GM23338 (cell line): ENCODE measurements at regions not wholly inside any gene's neighbourhood (a gene's known extent, or its start where the extent isn't known, plus 50 kb on each side); places are given as distances from the start of the nearest gene placed in this dataset.

Source experiments
- ATAC-seq: fragments of 200-7000 bp; cut with Tn5 transposase; 3 replicates; pipeline ENCODE4 v1.9.1; 2020
- DNase-seq: peaks from one replicate; pipeline ENCODE4 v3.0.0-alpha.2; 2015; ENCODE audit warnings: low spot score
- H2AFZ ChIP-seq: fragments of 200-600 bp; sonication (generic); 2 replicates; pipeline ENCODE4 v1.8.0; 2016; ENCODE audit warnings: antibody characterized with exemption, mild to moderate bottlenecking, moderate library complexity
- H3F3A ChIP-seq: fragments of 200-600 bp; sonication (generic); replicated peaks from 2 replicates; pipeline ENCODE4 v1.8.0; 2017; ENCODE audit warnings: antibody characterized with exemption, mixed run types, low read depth
- H3K27ac ChIP-seq: fragments of 200-600 bp; sonication (generic); 2 replicates; pipeline ENCODE4 v1.6.1; 2016; ENCODE audit warnings: low read depth
- H3K27me3 ChIP-seq: fragments of 200-600 bp; sonication (generic); 2 replicates; pipeline ENCODE4 v1.8.0; 2016; ENCODE audit warnings: mild to moderate bottlenecking, mixed run types, moderate library complexity; ENCODE audit not compliant: insufficient read depth
- H3K36me3 ChIP-seq: fragments of 200-600 bp; sonication (generic); 2 replicates; pipeline ENCODE4 v1.8.0; 2016; ENCODE audit warnings: mild to moderate bottlenecking; ENCODE audit not compliant: insufficient read depth
- H3K4me1 ChIP-seq: fragments of 200-600 bp; sonication (generic); 2 replicates; pipeline ENCODE4 v1.8.0; 2016; ENCODE audit warnings: mild to moderate bottlenecking, moderate library complexity; ENCODE audit not compliant: insufficient read depth
- H3K4me2 ChIP-seq: fragments of 200-600 bp; sonication (generic); 2 replicates; pipeline ENCODE4 v1.7.1; 2017; ENCODE audit warnings: mixed run types
- H3K4me3 ChIP-seq: fragments of 200-600 bp; sonication (generic); 2 replicates; pipeline ENCODE4 v1.6.1; 2016; ENCODE audit warnings: mixed run types
- H3K79me2 ChIP-seq: fragments of 200-600 bp; sonication (generic); replicated peaks from 2 replicates; pipeline ENCODE4 v1.8.0; 2017; ENCODE audit warnings: mild to moderate bottlenecking; ENCODE audit not compliant: insufficient read depth
- H3K9me2 ChIP-seq: fragments of 200-600 bp; sonication (generic); 2 replicates; pipeline ENCODE4 v1.8.0; 2017; ENCODE audit not compliant: insufficient read depth
- H4K20me1 ChIP-seq: fragments of 200-600 bp; sonication (generic); replicated peaks from 2 replicates; pipeline ENCODE4 v1.8.0; 2017; ENCODE audit warnings: mild to moderate bottlenecking; ENCODE audit not compliant: insufficient read depth
- H3K27ac Mint-ChIP-seq: 2 replicates; pipeline ENCODE4 v1.8.0; 2020; ENCODE audit warnings: inconsistent platforms, mild to moderate bottlenecking, moderate library complexity, mixed read lengths
- H3K27me3 Mint-ChIP-seq: 3 replicates; pipeline ENCODE4 v1.8.0; 2022; ENCODE audit warnings: low read depth, mild to moderate bottlenecking, moderate library complexity, mixed read lengths, inconsistent platforms; ENCODE audit not compliant: insufficient read depth, poor library complexity
- H3K36me3 Mint-ChIP-seq: 3 replicates; pipeline ENCODE4 v1.8.0; 2021; ENCODE audit warnings: low read depth, mild to moderate bottlenecking, inconsistent platforms, moderate library complexity, mixed read lengths
- H3K4me1 Mint-ChIP-seq: 3 replicates; pipeline ENCODE4 v1.8.0; 2020; ENCODE audit warnings: mild to moderate bottlenecking, inconsistent platforms, mixed read lengths
- H3K4me3 Mint-ChIP-seq: 3 replicates; pipeline ENCODE4 v1.8.0; 2021; ENCODE audit warnings: moderate library complexity, mild to moderate bottlenecking, inconsistent platforms, mixed read lengths
- H3K9me3 Mint-ChIP-seq: 3 replicates; pipeline ENCODE4 v1.8.0; 2020; ENCODE audit warnings: moderate library complexity, mild to moderate bottlenecking, inconsistent platforms, mixed read lengths
- CREB1 ChIP-seq: fragments of 250-450 bp; sonication (Bioruptor Pico); IDR thresholded peaks from 2 replicates; pipeline ENCODE4 v1.5.0; 2020; ENCODE audit warnings: low read depth, mild to moderate bottlenecking, moderate library complexity
- EZH2 ChIP-seq: fragments of 200-600 bp; sonication (generic); IDR thresholded peaks from one replicate; pipeline ENCODE4 v1.8.0; 2017; ENCODE audit warnings: antibody characterized with exemption, mild to moderate bottlenecking, low read depth; ENCODE audit not compliant: unreplicated experiment
- JUNB ChIP-seq: IDR thresholded peaks from one replicate; pipeline ENCODE4 v1.6.1; 2016; ENCODE audit warnings: antibody characterized with exemption; ENCODE audit not compliant: unreplicated experiment
- NANOG ChIP-seq: IDR thresholded peaks from 2 replicates; pipeline ENCODE4 v1.6.1; 2016; ENCODE audit warnings: antibody characterized with exemption, borderline replicate concordance
- POLR2AphosphoS5 ChIP-seq: IDR thresholded peaks from 2 replicates; pipeline ENCODE4 v1.6.1; 2016; ENCODE audit warnings: antibody characterized with exemption, low read depth
- STAT1 ChIP-seq: IDR thresholded peaks from one replicate; pipeline ENCODE4 v1.6.1; 2016; ENCODE audit warnings: antibody characterized with exemption; ENCODE audit not compliant: unreplicated experiment
- ZNF114 ChIP-seq: fragments of 250-450 bp; sonication (Bioruptor Pico); IDR thresholded peaks from 2 replicates; pipeline ENCODE4 v1.5.0; 2020; ENCODE audit warnings: mild to moderate bottlenecking, moderate library complexity
- ZNF331 ChIP-seq: fragments of 250-450 bp; sonication (Bioruptor Pico); IDR thresholded peaks from 2 replicates; pipeline ENCODE4 v1.5.0; 2020; ENCODE audit warnings: low read depth, mild to moderate bottlenecking, moderate library complexity
- TF ChIP-seq, protein P1 (sequence below), 2 experiments: fragments of 200-600 bp in 1 of 2; sonication (generic) in 1 of 2; conservative IDR thresholded peaks; 2 replicates each; pipeline versions ENCODE4 v1.5.1 to v1.6.1; 2016 to 2017; ENCODE audit warnings: antibody characterized with exemption in 2 of 2, low read depth in 2 of 2, mild to moderate bottlenecking in 2 of 2, moderate library complexity in 1 of 2
- TF ChIP-seq, protein P2 (sequence below): fragments of 250-450 bp; sonication (Bioruptor Pico); IDR thresholded peaks from 2 replicates; pipeline ENCODE4 v1.5.0; 2020; ENCODE audit warnings: mild to moderate bottlenecking, moderate library complexity

DNA sequence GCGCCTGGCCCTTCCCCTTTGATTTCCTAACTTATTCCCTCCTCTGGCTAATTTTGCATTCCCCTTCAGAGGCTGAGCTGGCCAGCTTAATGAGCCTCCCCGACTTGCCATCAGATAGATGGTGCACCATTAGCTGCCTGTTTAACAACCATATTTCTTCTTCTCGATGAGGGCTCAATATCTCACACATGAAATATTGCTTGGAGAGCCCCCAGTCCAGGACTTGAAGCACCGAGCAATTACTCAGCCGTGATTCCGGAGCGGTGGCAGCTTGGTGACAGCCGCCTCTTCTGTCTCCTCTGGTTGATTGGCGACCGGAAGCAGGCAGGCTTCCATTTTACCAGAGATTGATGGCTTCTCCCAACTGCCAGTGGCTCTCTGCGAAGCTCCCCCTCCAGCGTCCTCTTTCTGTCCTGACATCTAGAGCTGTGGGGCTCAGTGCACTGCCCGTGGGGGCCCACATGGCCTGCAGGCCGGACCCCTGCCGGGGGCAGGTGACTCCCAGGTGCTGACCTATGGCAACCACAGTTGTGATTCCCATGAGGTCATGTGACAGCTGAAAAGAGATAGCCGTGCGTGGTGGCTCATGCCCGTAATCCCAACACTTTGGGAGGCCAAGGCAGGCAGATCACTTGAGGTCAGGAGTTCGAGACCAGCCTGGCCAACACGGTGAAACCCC is 133.7 kb upstream of the SEC14L1 start:
- no peak for TF ChIP-seq STAT1
- Mint-ChIP-seq H3K9me3 (peaks cover 20% of the 10 kb centered on the region), H3K36me3 (peaks cover 4% of the 10 kb centered on the region; the same call in 2 of the 3 replicates), H3K27me3 (peaks cover 3% of the 10 kb centered on the region), H3K4me1 (peaks cover 10% of the 10 kb centered on the region), H3K27ac (no peak overlapping the region), H3K4me3 (no peak overlapping the region)
- H4K20me1 ChIP-seq: no peaks in the 10 kb centered on the region
- 0 out of 2 replicates have a peak, but pooled peaks cover 1% of the 10 kb centered on the region for H3K4me1 ChIP-seq
- H3K4me2 ChIP-seq: no peak overlapping the region
- H3K79me2 ChIP-seq: no peaks in the 10 kb centered on the region
- H3F3A ChIP-seq: no peaks in the 10 kb centered on the region
- H3K27me3 ChIP-seq: no peaks in the 10 kb centered on the region
- no peaks in the 10 kb centered on the region for H3K36me3 ChIP-seq
- H3K4me3 ChIP-seq: no peak overlapping the region
- H3K9me2 ChIP-seq: no peaks in the 10 kb centered on the region
- no peak overlapping the region for H3K27ac ChIP-seq
- DNase-seq (no peak), ATAC-seq (no peak)
- H2AFZ ChIP-seq: peak overlapping the region; percentile 59

DNA sequence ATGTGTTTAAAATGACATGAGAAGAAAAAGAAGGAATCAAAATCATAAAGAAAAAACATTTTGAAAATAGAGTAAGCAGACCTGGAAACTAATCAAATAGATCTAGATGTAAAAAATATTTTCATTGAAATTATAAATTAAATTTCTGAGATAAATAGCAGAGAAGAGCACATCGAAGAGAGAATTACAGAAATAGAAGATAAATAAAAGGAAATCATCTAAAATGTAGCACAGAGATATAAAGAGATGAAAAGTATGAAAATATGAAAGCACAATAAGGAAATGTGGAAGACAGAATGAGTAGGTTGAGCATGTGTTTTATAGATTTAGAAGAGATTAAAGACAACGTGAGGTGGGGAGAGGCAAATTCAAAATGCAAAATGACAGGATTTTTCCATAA is 130.9 kb upstream of the SEC14L1 start:
- no peak overlapping the region for H3K4me3 Mint-ChIP-seq
- H3K4me3 ChIP-seq: no peak overlapping the region
- no peak overlapping the region for H2AFZ ChIP-seq
- H3K36me3 ChIP-seq: no peaks in the 10 kb centered on the region
- peaks cover 3% of the 10 kb centered on the region for H3K27me3 Mint-ChIP-seq
- peaks cover 20% of the 10 kb centered on the region for H3K9me3 Mint-ChIP-seq
- DNase-seq: no peak
- no peak overlapping the region for H3K27ac Mint-ChIP-seq
- H3K9me2 ChIP-seq: no peaks in the 10 kb centered on the region
- peaks cover 6% of the 10 kb centered on the region for H3K4me1 Mint-ChIP-seq
- no peak overlapping the region for H3K4me2 ChIP-seq
- H4K20me1 ChIP-seq: no peaks in the 10 kb centered on the region
- H3K27me3 ChIP-seq: no peaks in the 10 kb centered on the region
- ATAC-seq: no peak
- H3K4me1 ChIP-seq: no peaks in the 10 kb centered on the region
- H3K27ac ChIP-seq: no peak overlapping the region
- no peaks in the 10 kb centered on the region for H3F3A ChIP-seq
- H3K79me2 ChIP-seq: no peaks in the 10 kb centered on the region
- H3K36me3 Mint-ChIP-seq: peaks cover 4% of the 10 kb centered on the region; the same call in 2 of the 3 replicates
- TF ChIP-seq NANOG (no peak), STAT1 (no peak), JUNB (no peak), EZH2 (no peak), CREB1 (CRISPR knock-in tag) (no peak), POLR2AphosphoS5 (no peak), ZNF331 (CRISPR knock-in tag) (no peak), ZNF114 (CRISPR knock-in tag) (no peak)
- TF ChIP-seq, protein P1, sequence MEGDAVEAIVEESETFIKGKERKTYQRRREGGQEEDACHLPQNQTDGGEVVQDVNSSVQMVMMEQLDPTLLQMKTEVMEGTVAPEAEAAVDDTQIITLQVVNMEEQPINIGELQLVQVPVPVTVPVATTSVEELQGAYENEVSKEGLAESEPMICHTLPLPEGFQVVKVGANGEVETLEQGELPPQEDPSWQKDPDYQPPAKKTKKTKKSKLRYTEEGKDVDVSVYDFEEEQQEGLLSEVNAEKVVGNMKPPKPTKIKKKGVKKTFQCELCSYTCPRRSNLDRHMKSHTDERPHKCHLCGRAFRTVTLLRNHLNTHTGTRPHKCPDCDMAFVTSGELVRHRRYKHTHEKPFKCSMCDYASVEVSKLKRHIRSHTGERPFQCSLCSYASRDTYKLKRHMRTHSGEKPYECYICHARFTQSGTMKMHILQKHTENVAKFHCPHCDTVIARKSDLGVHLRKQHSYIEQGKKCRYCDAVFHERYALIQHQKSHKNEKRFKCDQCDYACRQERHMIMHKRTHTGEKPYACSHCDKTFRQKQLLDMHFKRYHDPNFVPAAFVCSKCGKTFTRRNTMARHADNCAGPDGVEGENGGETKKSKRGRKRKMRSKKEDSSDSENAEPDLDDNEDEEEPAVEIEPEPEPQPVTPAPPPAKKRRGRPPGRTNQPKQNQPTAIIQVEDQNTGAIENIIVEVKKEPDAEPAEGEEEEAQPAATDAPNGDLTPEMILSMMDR (conservative IDR thresholded peaks at IDR 0.05; ENCODE audit: low read depth in 2 of 2): no peak
- TF ChIP-seq, protein P2, sequence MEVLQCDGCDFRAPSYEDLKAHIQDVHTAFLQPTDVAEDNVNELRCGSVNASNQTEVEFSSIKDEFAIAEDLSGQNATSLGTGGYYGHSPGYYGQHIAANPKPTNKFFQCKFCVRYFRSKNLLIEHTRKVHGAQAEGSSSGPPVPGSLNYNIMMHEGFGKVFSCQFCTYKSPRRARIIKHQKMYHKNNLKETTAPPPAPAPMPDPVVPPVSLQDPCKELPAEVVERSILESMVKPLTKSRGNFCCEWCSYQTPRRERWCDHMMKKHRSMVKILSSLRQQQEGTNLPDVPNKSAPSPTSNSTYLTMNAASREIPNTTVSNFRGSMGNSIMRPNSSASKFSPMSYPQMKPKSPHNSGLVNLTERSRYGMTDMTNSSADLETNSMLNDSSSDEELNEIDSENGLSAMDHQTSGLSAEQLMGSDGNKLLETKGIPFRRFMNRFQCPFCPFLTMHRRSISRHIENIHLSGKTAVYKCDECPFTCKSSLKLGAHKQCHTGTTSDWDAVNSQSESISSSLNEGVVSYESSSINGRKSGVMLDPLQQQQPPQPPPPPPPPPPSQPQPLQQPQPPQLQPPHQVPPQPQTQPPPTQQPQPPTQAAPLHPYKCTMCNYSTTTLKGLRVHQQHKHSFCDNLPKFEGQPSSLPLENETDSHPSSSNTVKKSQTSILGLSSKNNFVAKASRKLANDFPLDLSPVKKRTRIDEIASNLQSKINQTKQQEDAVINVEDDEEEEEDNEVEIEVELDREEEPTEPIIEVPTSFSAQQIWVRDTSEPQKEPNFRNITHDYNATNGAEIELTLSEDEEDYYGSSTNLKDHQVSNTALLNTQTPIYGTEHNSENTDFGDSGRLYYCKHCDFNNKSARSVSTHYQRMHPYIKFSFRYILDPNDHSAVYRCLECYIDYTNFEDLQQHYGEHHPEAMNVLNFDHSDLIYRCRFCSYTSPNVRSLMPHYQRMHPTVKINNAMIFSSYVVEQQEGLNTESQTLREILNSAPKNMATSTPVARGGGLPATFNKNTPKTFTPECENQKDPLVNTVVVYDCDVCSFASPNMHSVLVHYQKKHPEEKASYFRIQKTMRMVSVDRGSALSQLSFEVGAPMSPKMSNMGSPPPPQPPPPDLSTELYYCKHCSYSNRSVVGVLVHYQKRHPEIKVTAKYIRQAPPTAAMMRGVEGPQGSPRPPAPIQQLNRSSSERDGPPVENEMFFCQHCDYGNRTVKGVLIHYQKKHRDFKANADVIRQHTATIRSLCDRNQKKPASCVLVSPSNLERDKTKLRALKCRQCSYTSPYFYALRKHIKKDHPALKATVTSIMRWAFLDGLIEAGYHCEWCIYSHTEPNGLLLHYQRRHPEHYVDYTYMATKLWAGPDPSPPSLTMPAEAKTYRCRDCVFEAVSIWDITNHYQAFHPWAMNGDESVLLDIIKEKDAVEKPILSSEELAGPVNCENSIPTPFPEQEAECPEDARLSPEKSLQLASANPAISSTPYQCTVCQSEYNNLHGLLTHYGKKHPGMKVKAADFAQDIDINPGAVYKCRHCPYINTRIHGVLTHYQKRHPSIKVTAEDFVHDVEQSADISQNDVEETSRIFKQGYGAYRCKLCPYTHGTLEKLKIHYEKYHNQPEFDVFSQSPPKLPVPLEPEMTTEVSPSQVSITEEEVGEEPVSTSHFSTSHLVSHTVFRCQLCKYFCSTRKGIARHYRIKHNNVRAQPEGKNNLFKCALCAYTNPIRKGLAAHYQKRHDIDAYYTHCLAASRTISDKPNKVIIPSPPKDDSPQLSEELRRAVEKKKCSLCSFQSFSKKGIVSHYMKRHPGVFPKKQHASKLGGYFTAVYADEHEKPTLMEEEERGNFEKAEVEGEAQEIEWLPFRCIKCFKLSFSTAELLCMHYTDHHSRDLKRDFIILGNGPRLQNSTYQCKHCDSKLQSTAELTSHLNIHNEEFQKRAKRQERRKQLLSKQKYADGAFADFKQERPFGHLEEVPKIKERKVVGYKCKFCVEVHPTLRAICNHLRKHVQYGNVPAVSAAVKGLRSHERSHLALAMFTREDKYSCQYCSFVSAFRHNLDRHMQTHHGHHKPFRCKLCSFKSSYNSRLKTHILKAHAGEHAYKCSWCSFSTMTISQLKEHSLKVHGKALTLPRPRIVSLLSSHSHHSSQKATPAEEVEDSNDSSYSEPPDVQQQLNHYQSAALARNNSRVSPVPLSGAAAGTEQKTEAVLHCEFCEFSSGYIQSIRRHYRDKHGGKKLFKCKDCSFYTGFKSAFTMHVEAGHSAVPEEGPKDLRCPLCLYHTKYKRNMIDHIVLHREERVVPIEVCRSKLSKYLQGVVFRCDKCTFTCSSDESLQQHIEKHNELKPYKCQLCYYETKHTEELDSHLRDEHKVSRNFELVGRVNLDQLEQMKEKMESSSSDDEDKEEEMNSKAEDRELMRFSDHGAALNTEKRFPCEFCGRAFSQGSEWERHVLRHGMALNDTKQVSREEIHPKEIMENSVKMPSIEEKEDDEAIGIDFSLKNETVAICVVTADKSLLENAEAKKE: no peak
